Coronary artery (tissue), 2 donors: ENCODE measurements at regions not wholly inside any gene's neighbourhood (a gene's known extent, or its start where the extent isn't known, plus 50 kb on each side); places are given as distances from the start of the nearest gene placed in this dataset.

Experiments
- DNase-seq: peaks from one replicate; pipeline ENCODE4 v3.0.0-alpha.2; 2017; ENCODE audit warnings: low spot score
- H3K27ac ChIP-seq, 2 donors: fragments of 200-600 bp; sonication (generic); one replicate each; pipeline ENCODE4 v1.5.1; 2016 to 2019
- H3K4me3 ChIP-seq: fragments of 200-600 bp; sonication (generic); 2 replicates; pipeline ENCODE4 v1.5.1; 2016; ENCODE audit warnings: mild to moderate bottlenecking, moderate library complexity
- TF ChIP-seq, protein P1 (sequence below): fragments of 200-600 bp; sonication (generic); IDR thresholded peaks from one replicate; pipeline ENCODE4 v1.5.1; 2019; ENCODE audit warnings: antibody characterized with exemption

DNA sequence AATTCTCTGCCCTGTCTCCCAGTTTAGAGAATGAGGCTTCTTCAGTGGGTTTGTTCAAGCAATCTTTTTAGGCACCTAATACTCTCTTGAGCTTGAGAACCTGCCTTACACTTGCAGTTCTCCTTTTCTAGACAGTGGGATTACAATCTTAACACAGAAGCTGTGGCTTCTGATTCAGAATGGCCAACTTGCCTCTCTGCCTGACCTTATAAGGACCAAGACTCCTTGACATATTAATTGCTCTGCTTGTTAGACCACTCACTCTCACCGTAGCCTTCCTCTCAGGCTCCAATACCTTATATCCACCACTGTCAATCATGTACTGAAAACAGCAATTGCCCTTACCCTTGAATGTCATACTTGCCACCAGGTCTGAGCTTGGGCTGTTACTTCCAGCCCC is 338.7 kb upstream of the MAOA start:
- no peak overlapping the region for H3K27ac ChIP-seq
- TF ChIP-seq, protein P1, sequence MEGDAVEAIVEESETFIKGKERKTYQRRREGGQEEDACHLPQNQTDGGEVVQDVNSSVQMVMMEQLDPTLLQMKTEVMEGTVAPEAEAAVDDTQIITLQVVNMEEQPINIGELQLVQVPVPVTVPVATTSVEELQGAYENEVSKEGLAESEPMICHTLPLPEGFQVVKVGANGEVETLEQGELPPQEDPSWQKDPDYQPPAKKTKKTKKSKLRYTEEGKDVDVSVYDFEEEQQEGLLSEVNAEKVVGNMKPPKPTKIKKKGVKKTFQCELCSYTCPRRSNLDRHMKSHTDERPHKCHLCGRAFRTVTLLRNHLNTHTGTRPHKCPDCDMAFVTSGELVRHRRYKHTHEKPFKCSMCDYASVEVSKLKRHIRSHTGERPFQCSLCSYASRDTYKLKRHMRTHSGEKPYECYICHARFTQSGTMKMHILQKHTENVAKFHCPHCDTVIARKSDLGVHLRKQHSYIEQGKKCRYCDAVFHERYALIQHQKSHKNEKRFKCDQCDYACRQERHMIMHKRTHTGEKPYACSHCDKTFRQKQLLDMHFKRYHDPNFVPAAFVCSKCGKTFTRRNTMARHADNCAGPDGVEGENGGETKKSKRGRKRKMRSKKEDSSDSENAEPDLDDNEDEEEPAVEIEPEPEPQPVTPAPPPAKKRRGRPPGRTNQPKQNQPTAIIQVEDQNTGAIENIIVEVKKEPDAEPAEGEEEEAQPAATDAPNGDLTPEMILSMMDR: no peak
- no peak overlapping the region for H3K4me3 ChIP-seq
- no peak for DNase-seq

DNA sequence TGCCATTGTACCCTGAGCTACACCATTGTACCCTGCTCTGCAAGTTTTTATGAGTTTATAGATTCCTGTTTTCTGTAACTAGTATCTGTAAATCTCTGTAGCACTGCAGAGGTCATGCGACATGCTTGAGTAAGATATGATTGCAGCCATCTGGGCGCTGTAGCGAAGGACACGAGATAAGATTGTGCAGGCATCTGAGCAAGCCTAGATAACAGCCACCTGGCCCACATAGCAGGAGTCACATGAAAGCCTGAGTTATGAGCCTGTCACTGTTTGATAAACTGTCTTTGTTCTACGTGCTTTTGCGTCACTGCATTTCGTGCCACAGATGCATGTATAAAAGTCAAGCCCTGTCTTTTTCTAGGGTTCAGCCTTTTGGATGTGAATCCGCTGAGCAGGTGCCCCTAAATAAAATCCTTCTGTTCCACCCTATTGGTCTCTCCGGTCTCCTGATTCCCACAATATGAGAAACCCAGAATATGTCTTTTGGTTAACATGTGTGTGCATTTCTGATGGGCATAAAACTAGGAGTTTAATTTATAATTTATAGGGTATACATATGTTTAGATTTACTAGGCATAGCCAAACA is 327.6 kb upstream of the MAOA start:
- no peak for DNase-seq
- TF ChIP-seq, protein P1: no peak
- no peak overlapping the region for H3K27ac ChIP-seq
- no peak overlapping the region for H3K4me3 ChIP-seq

DNA sequence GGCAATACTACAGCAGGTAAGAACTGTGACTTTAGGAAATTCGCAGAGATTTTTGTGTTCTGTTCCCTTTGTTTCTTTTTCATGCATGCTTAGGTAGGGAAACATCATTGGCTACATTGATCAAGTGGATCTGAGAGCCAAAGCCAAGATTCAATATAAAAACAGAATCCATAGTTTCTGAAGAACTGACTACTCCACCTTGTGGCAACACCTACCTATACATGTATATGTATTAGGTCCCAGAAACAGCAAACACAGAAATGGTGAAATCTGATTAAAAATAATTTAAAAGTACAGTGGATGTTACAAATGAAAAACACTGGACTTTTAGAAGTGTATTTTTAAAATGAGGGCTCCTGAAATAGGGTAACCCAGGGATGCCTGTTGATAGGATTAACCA is 322.6 kb upstream of the MAOA start:
- H3K27ac ChIP-seq: no peak overlapping the region
- H3K4me3 ChIP-seq: no peak overlapping the region
- TF ChIP-seq, protein P1: no peak
- no peak for DNase-seq

DNA sequence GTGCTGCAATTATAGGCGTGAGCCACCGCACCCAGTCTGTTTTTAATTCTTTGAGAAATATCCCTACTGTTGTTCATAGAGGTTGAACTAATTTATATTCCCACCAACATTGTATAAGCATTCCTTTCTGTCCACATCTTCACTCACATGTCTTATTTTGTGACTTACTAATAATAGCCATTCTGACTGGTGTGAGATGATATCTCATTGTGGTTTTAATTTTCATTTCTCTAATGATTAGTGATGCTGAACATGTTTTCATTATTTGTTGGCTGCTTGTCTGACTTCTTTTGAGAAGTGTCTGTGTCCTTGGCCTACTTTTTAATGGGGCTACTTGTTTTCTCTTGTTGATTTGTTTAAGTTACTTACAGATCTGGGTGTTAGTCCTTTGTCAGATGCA is 310.9 kb upstream of the MAOA start:
- DNase-seq: no peak
- Histone ChIP-seq H3K27ac (no peak overlapping the region), H3K4me3 (no peak overlapping the region)
- TF ChIP-seq, protein P1: no peak

DNA sequence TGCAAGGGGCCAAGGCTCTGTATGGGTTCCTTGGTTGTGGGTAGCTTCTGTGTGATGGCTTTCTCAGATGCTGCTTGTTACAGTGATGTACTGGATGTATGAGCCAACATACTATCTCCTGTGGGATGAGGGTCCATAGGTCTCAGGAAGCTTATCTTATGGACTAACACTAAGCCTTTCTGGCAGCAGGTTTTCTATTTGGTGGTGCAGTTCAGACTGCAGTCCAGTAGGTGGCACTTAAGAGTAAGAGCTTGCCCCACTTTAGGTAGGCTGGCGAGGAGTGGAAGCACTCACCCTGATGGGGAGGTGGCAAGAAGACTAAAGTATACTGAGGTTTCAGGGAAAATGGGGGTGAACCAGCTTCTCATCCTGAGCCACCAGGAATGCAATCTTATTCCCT is 306.7 kb upstream of the MAOA start:
- no peak for DNase-seq
- TF ChIP-seq, protein P1: no peak
- H3K4me3 ChIP-seq: no peak overlapping the region
- H3K27ac ChIP-seq: no peak overlapping the region

DNA sequence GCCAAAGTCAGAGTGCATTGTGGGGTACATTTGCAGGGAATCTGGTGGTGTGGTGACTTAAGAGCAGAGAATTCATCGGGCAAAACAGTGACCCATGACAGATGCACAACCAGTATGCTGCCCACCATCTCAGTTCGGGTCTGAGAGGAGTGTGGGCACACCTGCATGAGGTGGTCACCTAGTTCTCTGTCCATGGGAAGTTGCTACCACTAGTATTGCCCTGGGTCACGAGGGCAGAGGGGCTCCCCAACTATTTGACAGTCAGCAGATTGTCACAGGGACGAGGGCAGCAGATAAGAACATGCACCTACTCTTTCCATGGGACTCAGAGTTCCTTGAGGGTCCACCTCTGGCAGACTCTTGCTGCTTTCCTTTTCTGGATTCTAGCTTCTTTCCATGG is 305.2 kb upstream of the MAOA start:
- no peak for DNase-seq
- TF ChIP-seq, protein P1: no peak
- no peak overlapping the region for H3K4me3 ChIP-seq
- no peak overlapping the region for H3K27ac ChIP-seq

DNA sequence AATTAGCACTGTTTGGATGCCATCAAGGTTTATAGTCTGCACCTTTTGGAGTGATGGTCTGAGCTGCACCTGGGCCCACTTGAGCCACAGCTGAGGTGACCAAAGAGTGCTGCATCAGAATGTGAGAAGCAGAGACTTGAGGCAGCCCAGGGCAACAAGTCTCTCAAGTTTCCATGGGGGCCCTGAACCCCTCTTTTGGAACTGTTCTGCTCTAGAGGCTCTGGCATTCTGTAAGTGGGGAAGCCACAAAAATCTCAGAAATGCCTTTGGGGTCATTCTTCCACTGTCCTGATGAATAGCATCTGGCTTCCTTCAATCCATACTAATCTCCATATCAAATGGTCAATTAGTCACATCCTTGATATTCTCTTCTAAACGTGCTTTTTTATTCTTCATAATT is 298.4 kb upstream of the MAOA start:
- Histone ChIP-seq H3K27ac (no peak overlapping the region), H3K4me3 (no peak overlapping the region)
- no peak for DNase-seq
- TF ChIP-seq, protein P1: no peak
